Fibroblast of pulmonary artery (primary cell): ENCODE measurements at regions not wholly inside any gene's neighbourhood (a gene's known extent, or its start where the extent isn't known, plus 50 kb on each side); places are given as distances from the start of the nearest gene placed in this dataset.
"Not testable (repeated sequence)": the region's sequence is repeated elsewhere in the genome, so short reads cannot be mapped to it uniquely, and the experiment has no call there.

Experiments used
- DNase-seq: peaks from one replicate; pipeline ENCODE4 v3.0.0-alpha.2; 2010; ENCODE audit warnings: low read depth
- H3K4me3 ChIP-seq: replicated peaks from 2 replicates; pipeline ENCODE4 v1.5.1; 2011; ENCODE audit warnings: low read depth, mild to moderate bottlenecking, control low read depth, low read length, moderate library complexity
- CTCF ChIP-seq: IDR thresholded peaks from 2 replicates; pipeline ENCODE4 v1.5.1; 2011; ENCODE audit warnings: mild to moderate bottlenecking, control low read depth, low read length, inconsistent platforms; ENCODE audit errors: missing control alignments

GRCh38 chr11:126149759-126150625 is 61.5 kb downstream of the RPUSD4 start:
- TF ChIP-seq CTCF = no peak
- no peak for DNase-seq

GRCh38 chr11:126148317-126148716 is 63.1 kb downstream of the RPUSD4 start:
- no peak for DNase-seq
- no peak overlapping the region for H3K4me3 ChIP-seq
- TF ChIP-seq CTCF = no peak

More at GRCh38 chr11:126149759-126150625, 61.5 kb downstream of the RPUSD4 start:
- no peak overlapping the region for H3K4me3 ChIP-seq

- H3K4me3 ChIP-seq = no peak overlapping the region
- no peak for TF ChIP-seq CTCF
- DNase-seq = no peak
These were observed 64.0 kb downstream of the RPUSD4 start for GRCh38 chr11:126147208-126148111.

- DNase-seq = no peak
- no peak for TF ChIP-seq CTCF
- no peak overlapping the region for H3K4me3 ChIP-seq
These were observed 64.8 kb downstream of the RPUSD4 start for GRCh38 chr11:126146454-126147192.

GRCh38 chr11:126145954-126146353 is 65.5 kb downstream of the RPUSD4 start:
- H3K4me3 ChIP-seq = no peak overlapping the region
- no peak for DNase-seq
- no peak for TF ChIP-seq CTCF

- H3K4me3 ChIP-seq, DNase-seq: not testable (repeated sequence)
These were observed 68.0 kb downstream of the RPUSD4 start for GRCh38 chr11:126143491-126143890.

- no peak for TF ChIP-seq CTCF
- DNase-seq = peak; percentile 57
- H3K4me3 ChIP-seq = no peak overlapping the region
These were observed 70.5 kb downstream of the RPUSD4 start for GRCh38 chr11:126140926-126141280.
